Dendritic cell treated with granulocyte-macrophage colony-stimulating factor and Interleukin-4, amounts not matched to agents 40 ng/mL and 50 ng/mL, for 4 days (primary cell): ENCODE measurements at regions not wholly inside any gene's neighbourhood (a gene's known extent, or its start where the extent isn't known, plus 50 kb on each side); places are given as distances from the start of the nearest gene placed in this dataset.
"Not testable (repeated sequence)": the region's sequence is repeated elsewhere in the genome, so short reads cannot be mapped to it uniquely, and the experiment has no call there.

Source experiments
- H3K27ac Mint-ChIP-seq: one replicate; pipeline ENCODE4 v1.8.0; 2022; ENCODE audit warnings: mild to moderate bottlenecking, mixed read lengths
- H3K27me3 Mint-ChIP-seq: one replicate; pipeline ENCODE4 v1.8.0; 2022; ENCODE audit warnings: mild to moderate bottlenecking, mixed read lengths
- H3K36me3 Mint-ChIP-seq: one replicate; pipeline ENCODE4 v1.8.0; 2022; ENCODE audit warnings: low read depth, mixed read lengths
- H3K4me1 Mint-ChIP-seq: one replicate; pipeline ENCODE4 v1.8.0; 2022; ENCODE audit warnings: low read depth, mixed read lengths
- H3K4me3 Mint-ChIP-seq: one replicate; pipeline ENCODE4 v1.8.0; 2022; ENCODE audit warnings: mild to moderate bottlenecking, moderate library complexity, mixed read lengths
- H3K9me3 Mint-ChIP-seq: one replicate; pipeline ENCODE4 v1.8.0; 2022; ENCODE audit warnings: mixed read lengths
- intact Hi-C: fragments of 100-400 bp; cut with micrococcal nuclease; formaldehyde crosslinking; loops from one replicate; pipeline ENCODE4 v1.15.0; 2022

GRCh38 chr7:63572956-63573355 lies 425.7 kb upstream of the ZNF722 start:
- H3K4me3 Mint-ChIP-seq, H3K27me3 Mint-ChIP-seq, intact Hi-C loops, H3K4me1 Mint-ChIP-seq, H3K27ac Mint-ChIP-seq, H3K36me3 Mint-ChIP-seq: not testable (repeated sequence)
- peaks cover 48% of the 10 kb centered on the region for H3K9me3 Mint-ChIP-seq

- H3K9me3 Mint-ChIP-seq, result peaks cover 48% of the 10 kb centered on the region
- intact Hi-C loops, H3K27ac Mint-ChIP-seq, H3K36me3 Mint-ChIP-seq, H3K27me3 Mint-ChIP-seq, H3K4me3 Mint-ChIP-seq, H3K4me1 Mint-ChIP-seq: not testable (repeated sequence)
Observed at GRCh38 chr7:63573412-63573811, 425.2 kb upstream of the ZNF722 start.

- H3K27ac Mint-ChIP-seq, H3K4me3 Mint-ChIP-seq, H3K27me3 Mint-ChIP-seq, intact Hi-C loops, H3K36me3 Mint-ChIP-seq, H3K4me1 Mint-ChIP-seq: not testable (repeated sequence)
- H3K9me3 Mint-ChIP-seq, result peaks cover 58% of the 10 kb centered on the region
Observed at GRCh38 chr7:63576421-63576820, 422.2 kb upstream of the ZNF722 start.

GRCh38 chr7:63577066-63577465 lies 421.6 kb upstream of the ZNF722 start:
- H3K9me3 Mint-ChIP-seq, result peaks cover 58% of the 10 kb centered on the region
- H3K27me3 Mint-ChIP-seq, intact Hi-C loops, H3K4me1 Mint-ChIP-seq, H3K27ac Mint-ChIP-seq, H3K4me3 Mint-ChIP-seq, H3K36me3 Mint-ChIP-seq: not testable (repeated sequence)

- H3K4me1 Mint-ChIP-seq, H3K27ac Mint-ChIP-seq, intact Hi-C loops, H3K27me3 Mint-ChIP-seq, H3K4me3 Mint-ChIP-seq, H3K36me3 Mint-ChIP-seq: not testable (repeated sequence)
- peaks cover 62% of the 10 kb centered on the region for H3K9me3 Mint-ChIP-seq
Observed at GRCh38 chr7:63580045-63580444, 418.6 kb upstream of the ZNF722 start.

- peaks cover 60% of the 10 kb centered on the region for H3K9me3 Mint-ChIP-seq
- intact Hi-C loops, H3K27me3 Mint-ChIP-seq, H3K4me3 Mint-ChIP-seq, H3K4me1 Mint-ChIP-seq, H3K36me3 Mint-ChIP-seq, H3K27ac Mint-ChIP-seq: not testable (repeated sequence)
Observed at GRCh38 chr7:63580536-63581300, 417.9 kb upstream of the ZNF722 start.

GRCh38 chr7:63582771-63583170 lies 415.9 kb upstream of the ZNF722 start:
- H3K27ac Mint-ChIP-seq, H3K36me3 Mint-ChIP-seq, intact Hi-C loops, H3K4me3 Mint-ChIP-seq, H3K27me3 Mint-ChIP-seq, H3K4me1 Mint-ChIP-seq: not testable (repeated sequence)
- peaks cover 48% of the 10 kb centered on the region for H3K9me3 Mint-ChIP-seq

- H3K36me3 Mint-ChIP-seq, H3K27me3 Mint-ChIP-seq, intact Hi-C loops, H3K4me1 Mint-ChIP-seq, H3K27ac Mint-ChIP-seq, H3K4me3 Mint-ChIP-seq: not testable (repeated sequence)
- peaks cover 16% of the 10 kb centered on the region for H3K9me3 Mint-ChIP-seq
Observed at GRCh38 chr7:63587151-63587853, 411.3 kb upstream of the ZNF722 start.

- intact Hi-C loops, H3K36me3 Mint-ChIP-seq, H3K4me3 Mint-ChIP-seq, H3K4me1 Mint-ChIP-seq, H3K27me3 Mint-ChIP-seq, H3K9me3 Mint-ChIP-seq, H3K27ac Mint-ChIP-seq: not testable (repeated sequence)
Observed at GRCh38 chr7:63591249-63591648, 407.4 kb upstream of the ZNF722 start.

GRCh38 chr7:63603812-63604211 lies 394.8 kb upstream of the ZNF722 start:
- H3K27ac Mint-ChIP-seq, H3K27me3 Mint-ChIP-seq, H3K4me3 Mint-ChIP-seq, H3K36me3 Mint-ChIP-seq, intact Hi-C loops, H3K4me1 Mint-ChIP-seq, H3K9me3 Mint-ChIP-seq: not testable (repeated sequence)

GRCh38 chr7:63604853-63605252 lies 393.8 kb upstream of the ZNF722 start:
- H3K36me3 Mint-ChIP-seq, H3K4me1 Mint-ChIP-seq, H3K27me3 Mint-ChIP-seq, H3K4me3 Mint-ChIP-seq, H3K9me3 Mint-ChIP-seq, intact Hi-C loops, H3K27ac Mint-ChIP-seq: not testable (repeated sequence)

GRCh38 chr7:63617595-63617994 lies 381.1 kb upstream of the ZNF722 start:
- H3K9me3 Mint-ChIP-seq, H3K4me1 Mint-ChIP-seq, H3K27me3 Mint-ChIP-seq, H3K4me3 Mint-ChIP-seq, H3K27ac Mint-ChIP-seq, intact Hi-C loops, H3K36me3 Mint-ChIP-seq: not testable (repeated sequence)

GRCh38 chr7:63620169-63620735 lies 378.4 kb upstream of the ZNF722 start:
- H3K27me3 Mint-ChIP-seq, H3K27ac Mint-ChIP-seq, H3K4me3 Mint-ChIP-seq, H3K9me3 Mint-ChIP-seq, intact Hi-C loops, H3K4me1 Mint-ChIP-seq, H3K36me3 Mint-ChIP-seq: not testable (repeated sequence)

- H3K27ac Mint-ChIP-seq, H3K4me1 Mint-ChIP-seq, H3K27me3 Mint-ChIP-seq, H3K36me3 Mint-ChIP-seq, H3K9me3 Mint-ChIP-seq, intact Hi-C loops, H3K4me3 Mint-ChIP-seq: not testable (repeated sequence)
Observed at GRCh38 chr7:63627590-63628485, 370.8 kb upstream of the ZNF722 start.
